COR-L47 (cell line): ENCODE measurements at regions not wholly inside any gene's neighbourhood (a gene's known extent, or its start where the extent isn't known, plus 50 kb on each side); places are given as distances from the start of the nearest gene placed in this dataset.
"Not testable (repeated sequence)": the region's sequence is repeated elsewhere in the genome, so short reads cannot be mapped to it uniquely, and the experiment has no call there.

Experiments used
- DNase-seq: peaks from one replicate; lab custom pipeline; 2025; lab: John Stamatoyannopoulos, UW

- no peak for DNase-seq
Measured at GRCh38 chr2:109048163-109048562, 59.1 kb upstream of the EDAR start.

- not testable (repeated sequence) for DNase-seq
Measured at GRCh38 chr2:109047569-109047968, 58.5 kb upstream of the EDAR start.

GRCh38 chr2:109046925-109047508 lies 58.0 kb upstream of the EDAR start:
- no peak for DNase-seq

- DNase-seq = no peak
Measured at GRCh38 chr2:109045505-109045904, 56.5 kb upstream of the EDAR start.

- DNase-seq = no peak
Measured at GRCh38 chr2:109038992-109039391, 50.0 kb upstream of the EDAR start.
